ENCODE measurements at regions not wholly inside any gene's neighbourhood (a gene's known extent, or its start where the extent isn't known, plus 50 kb on each side); places are given as distances from the start of the nearest gene placed in this dataset.

GRCh38 chr5:106374956-106375355, 1295.8 kb downstream of the EFNA5 start:
- TF ChIP-seq CTCF (IDR thresholded peaks at IDR 0.05): no peak
- Histone ChIP-seq H3K36me3 (no peaks in the 10 kb centered on the region), H3K4me3 (no peak overlapping the region), H3K4me1 (no peaks in the 10 kb centered on the region), H3K27me3 (no peaks in the 10 kb centered on the region), H3K9me3 (peaks cover 0 to 17% of the 10 kb centered on the region in 2 donors), H3K27ac (no peak overlapping the region)
- DNase-seq (ENCODE audit: low spot score): no peak

- H3K4me3 ChIP-seq: no peak overlapping the region
- H3K4me1 ChIP-seq: no peaks in the 10 kb centered on the region
- peaks cover 0 to 21% of the 10 kb centered on the region in 2 donors for H3K9me3 ChIP-seq
- H3K27ac ChIP-seq: no peak overlapping the region
- no peaks in the 10 kb centered on the region for H3K27me3 ChIP-seq
- no peaks in the 10 kb centered on the region for H3K36me3 ChIP-seq
- no peak for TF ChIP-seq CTCF (IDR thresholded peaks at IDR 0.05)
- DNase-seq (ENCODE audit: low spot score): no peak
Measured at GRCh38 chr5:106368021-106368420, 1302.7 kb downstream of the EFNA5 start.

- no peak for TF ChIP-seq CTCF (IDR thresholded peaks at IDR 0.05)
- H3K4me1 ChIP-seq: no peaks in the 10 kb centered on the region
Measured at GRCh38 chr5:106367281-106367680, 1303.5 kb downstream of the EFNA5 start.

GRCh38 chr5:106363578-106363977, 1307.2 kb downstream of the EFNA5 start:
- no peaks in the 10 kb centered on the region for H3K9me3 ChIP-seq
- no peak for TF ChIP-seq CTCF (IDR thresholded peaks at IDR 0.05)
- H3K27ac ChIP-seq: no peak overlapping the region
- H3K4me1 ChIP-seq: no peaks in the 10 kb centered on the region
- no peaks in the 10 kb centered on the region for H3K36me3 ChIP-seq
- DNase-seq (ENCODE audit: low spot score): no peak
- no peak overlapping the region for H3K4me3 ChIP-seq
- H3K27me3 ChIP-seq: no peaks in the 10 kb centered on the region

More at GRCh38 chr5:106367281-106367680, 1303.5 kb downstream of the EFNA5 start:
- no peaks in the 10 kb centered on the region for H3K27me3 ChIP-seq
- H3K36me3 ChIP-seq: no peaks in the 10 kb centered on the region
- H3K27ac ChIP-seq: no peak overlapping the region
- no peak for DNase-seq (ENCODE audit: low spot score)
- H3K9me3 ChIP-seq: peaks cover 0 to 20% of the 10 kb centered on the region in 2 donors
- no peak overlapping the region for H3K4me3 ChIP-seq

- no peaks in the 10 kb centered on the region for H3K4me1 ChIP-seq
- H3K36me3 ChIP-seq: no peaks in the 10 kb centered on the region
- no peaks in the 10 kb centered on the region for H3K9me3 ChIP-seq
- no peak for DNase-seq (ENCODE audit: low spot score)
- H3K27ac ChIP-seq: no peak overlapping the region
- H3K4me3 ChIP-seq: no peak overlapping the region
- TF ChIP-seq CTCF (IDR thresholded peaks at IDR 0.05): no peak
- no peaks in the 10 kb centered on the region for H3K27me3 ChIP-seq
Measured at GRCh38 chr5:106361905-106362304, 1308.8 kb downstream of the EFNA5 start.

GRCh38 chr5:106331415-106331814, 1339.3 kb downstream of the EFNA5 start:
- TF ChIP-seq CTCF (IDR thresholded peaks at IDR 0.05): no peak
- Histone ChIP-seq H3K27me3 (no peaks in the 10 kb centered on the region), H3K4me1 (no peaks in the 10 kb centered on the region), H3K4me3 (no peak overlapping the region), H3K27ac (no peak overlapping the region), H3K36me3 (no peaks in the 10 kb centered on the region), H3K9me3 (no peaks in the 10 kb centered on the region)
- DNase-seq (ENCODE audit: low spot score): no peak
